ENCODE measurements at regions not wholly inside any gene's neighbourhood (a gene's known extent, or its start where the extent isn't known, plus 50 kb on each side); places are given as distances from the start of the nearest gene placed in this dataset.

DNA sequence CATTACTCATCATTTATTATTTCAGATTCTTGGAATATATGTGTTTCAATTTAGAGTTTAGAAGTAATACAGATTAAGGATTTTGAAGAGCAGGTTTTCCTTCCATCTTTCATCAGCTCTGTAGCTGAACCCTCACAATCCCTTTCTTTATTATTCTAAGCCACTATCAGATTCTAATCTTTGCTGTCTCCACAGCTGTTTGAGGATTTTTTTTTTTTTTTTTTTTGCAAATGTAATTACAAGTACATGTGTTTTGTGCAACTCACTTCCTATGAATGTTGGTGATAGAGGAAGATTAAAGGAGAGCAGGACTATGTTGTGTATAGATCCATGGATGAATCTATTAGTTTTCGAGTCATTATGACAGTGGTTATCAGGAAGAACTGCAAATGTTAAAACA lies 87.4 kb upstream of the TENM3 start:
- no peak overlapping the region for H3K4me3 ChIP-seq (ENCODE audit: control insufficient read depth, low read depth, low read length)
- no peak for DNase-seq (ENCODE audit: low read depth)
- TF ChIP-seq, protein P1, sequence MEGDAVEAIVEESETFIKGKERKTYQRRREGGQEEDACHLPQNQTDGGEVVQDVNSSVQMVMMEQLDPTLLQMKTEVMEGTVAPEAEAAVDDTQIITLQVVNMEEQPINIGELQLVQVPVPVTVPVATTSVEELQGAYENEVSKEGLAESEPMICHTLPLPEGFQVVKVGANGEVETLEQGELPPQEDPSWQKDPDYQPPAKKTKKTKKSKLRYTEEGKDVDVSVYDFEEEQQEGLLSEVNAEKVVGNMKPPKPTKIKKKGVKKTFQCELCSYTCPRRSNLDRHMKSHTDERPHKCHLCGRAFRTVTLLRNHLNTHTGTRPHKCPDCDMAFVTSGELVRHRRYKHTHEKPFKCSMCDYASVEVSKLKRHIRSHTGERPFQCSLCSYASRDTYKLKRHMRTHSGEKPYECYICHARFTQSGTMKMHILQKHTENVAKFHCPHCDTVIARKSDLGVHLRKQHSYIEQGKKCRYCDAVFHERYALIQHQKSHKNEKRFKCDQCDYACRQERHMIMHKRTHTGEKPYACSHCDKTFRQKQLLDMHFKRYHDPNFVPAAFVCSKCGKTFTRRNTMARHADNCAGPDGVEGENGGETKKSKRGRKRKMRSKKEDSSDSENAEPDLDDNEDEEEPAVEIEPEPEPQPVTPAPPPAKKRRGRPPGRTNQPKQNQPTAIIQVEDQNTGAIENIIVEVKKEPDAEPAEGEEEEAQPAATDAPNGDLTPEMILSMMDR (IDR thresholded peaks at IDR 0.05; ENCODE audit: control insufficient read depth, insufficient read depth, low read depth, low read length, missing control alignments): no peak

DNA sequence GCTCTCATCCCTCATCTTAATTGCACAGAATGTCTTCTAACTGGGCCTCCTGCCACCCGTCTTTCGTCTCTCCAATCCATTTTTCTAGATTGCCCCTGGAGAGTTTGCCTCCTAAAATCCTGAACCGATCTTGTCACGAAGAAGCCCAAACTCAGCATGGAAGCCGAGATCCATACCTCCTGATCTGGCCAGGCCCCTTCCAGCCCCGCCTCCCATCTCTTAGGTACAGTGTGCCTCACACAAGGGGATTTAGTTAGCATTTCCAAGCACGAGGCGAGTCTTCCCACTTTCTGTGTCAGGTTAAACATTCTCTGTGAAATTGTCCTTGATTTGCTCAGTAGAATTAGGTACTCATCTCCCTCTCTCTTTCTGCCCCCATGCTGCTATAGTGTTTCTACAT lies 80.0 kb upstream of the TENM3 start:
- TF ChIP-seq, protein P1 (IDR thresholded peaks at IDR 0.05; ENCODE audit: control insufficient read depth, insufficient read depth, low read depth, low read length, missing control alignments): no peak
- no peak overlapping the region for H3K4me3 ChIP-seq (ENCODE audit: control insufficient read depth, low read depth, low read length)
- DNase-seq (ENCODE audit: low read depth): no peak

DNA sequence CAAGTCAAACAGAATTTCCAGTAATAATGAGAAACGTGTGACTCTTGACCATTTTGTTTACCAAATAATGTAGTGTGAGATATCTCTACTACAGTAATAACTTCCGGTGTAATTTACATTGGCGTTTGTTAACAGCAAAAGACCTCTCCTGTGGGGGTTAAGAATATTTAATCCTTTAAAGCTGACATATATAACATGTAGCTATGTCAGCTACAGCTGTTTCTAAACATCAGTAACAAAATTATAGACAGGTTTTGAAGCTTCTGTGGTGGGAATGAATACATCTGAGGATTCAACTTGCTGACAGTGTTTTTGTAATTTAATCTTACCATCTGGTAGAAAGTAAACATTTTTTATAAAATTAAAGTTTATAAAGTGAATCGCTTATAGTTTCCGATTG lies 73.6 kb upstream of the TENM3 start:
- DNase-seq (ENCODE audit: low read depth): no peak
- TF ChIP-seq, protein P1 (IDR thresholded peaks at IDR 0.05; ENCODE audit: control insufficient read depth, insufficient read depth, low read depth, low read length, missing control alignments): no peak
- H3K4me3 ChIP-seq (ENCODE audit: control insufficient read depth, low read depth, low read length): no peak overlapping the region

DNA sequence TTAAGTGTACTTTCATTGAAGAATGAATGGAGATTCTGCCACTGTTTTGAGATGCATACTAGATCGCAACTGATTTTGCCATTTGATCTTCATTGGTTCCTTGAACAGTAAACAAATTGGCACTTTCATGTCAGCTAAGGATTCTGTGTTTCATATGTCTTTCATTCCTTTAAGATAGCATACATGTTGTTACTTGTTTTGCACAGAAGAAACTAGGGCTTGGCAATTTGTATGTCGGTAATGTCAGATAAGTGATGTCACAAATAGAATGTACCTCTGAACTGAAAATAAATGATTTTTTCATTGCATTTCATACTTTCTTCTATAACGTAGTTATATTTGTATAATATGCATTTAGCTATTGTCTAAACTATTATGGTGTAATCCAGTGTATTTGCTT lies 73.2 kb upstream of the TENM3 start:
- no peak for DNase-seq (ENCODE audit: low read depth)
- H3K4me3 ChIP-seq (ENCODE audit: control insufficient read depth, low read depth, low read length): no peak overlapping the region
- TF ChIP-seq, protein P1 (IDR thresholded peaks at IDR 0.05; ENCODE audit: control insufficient read depth, insufficient read depth, low read depth, low read length, missing control alignments): no peak

DNA sequence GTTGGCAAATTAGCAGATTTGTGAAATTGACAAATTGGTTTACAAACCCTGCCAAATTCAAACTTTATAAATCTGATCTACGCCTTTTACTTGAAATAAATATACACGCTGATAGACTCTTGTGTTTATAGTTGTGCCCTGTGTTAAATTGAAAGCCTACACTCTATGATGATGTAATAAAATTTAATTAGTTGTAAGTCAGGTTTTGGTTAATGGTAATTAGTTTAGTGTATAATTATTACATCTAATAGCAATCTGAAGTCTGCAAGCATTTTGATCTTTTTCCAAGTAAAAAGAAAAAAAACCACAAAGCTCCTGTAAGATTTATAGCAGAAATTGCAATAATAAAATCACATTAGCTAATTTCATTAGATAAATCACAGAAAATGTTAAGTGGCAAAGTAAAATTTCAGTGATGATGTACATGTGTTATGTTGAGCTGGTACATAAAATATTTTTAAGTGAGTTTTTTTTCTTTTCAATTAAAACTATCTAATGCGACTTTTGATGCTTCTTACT lies 72.7 kb upstream of the TENM3 start:
- no peak for DNase-seq (ENCODE audit: low read depth)
- no peak overlapping the region for H3K4me3 ChIP-seq (ENCODE audit: control insufficient read depth, low read depth, low read length)
- TF ChIP-seq, protein P1 (IDR thresholded peaks at IDR 0.05; ENCODE audit: control insufficient read depth, insufficient read depth, low read depth, low read length, missing control alignments): no peak

DNA sequence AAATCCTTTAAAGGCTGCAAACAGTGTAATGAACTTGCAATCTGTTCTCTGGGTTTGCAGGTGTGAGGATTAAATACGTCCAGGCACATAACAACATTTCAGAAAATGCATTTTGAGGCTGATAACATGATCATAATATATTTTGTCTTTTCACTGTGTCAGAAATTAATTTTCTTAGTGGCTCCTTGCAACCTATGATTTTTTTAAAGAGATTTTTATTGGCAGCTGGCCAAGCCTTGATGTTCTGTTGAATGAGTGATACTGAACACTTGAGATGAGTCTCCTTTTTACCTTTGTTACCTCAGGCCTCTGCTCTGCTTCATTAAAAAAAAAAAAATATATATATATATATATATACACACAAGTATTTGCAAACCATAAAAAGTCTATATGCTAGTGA lies 68.2 kb upstream of the TENM3 start:
- H3K4me3 ChIP-seq (ENCODE audit: control insufficient read depth, low read depth, low read length): no peak overlapping the region
- TF ChIP-seq, protein P1 (IDR thresholded peaks at IDR 0.05; ENCODE audit: control insufficient read depth, insufficient read depth, low read depth, low read length, missing control alignments): no peak
- DNase-seq (ENCODE audit: low read depth): no peak

All from AG09309 (cell line).